GM18868 (cell line): ENCODE measurements at regions not wholly inside any gene's neighbourhood (a gene's known extent, or its start where the extent isn't known, plus 50 kb on each side); places are given as distances from the start of the nearest gene placed in this dataset.
"Not testable (repeated sequence)": the region's sequence is repeated elsewhere in the genome, so short reads cannot be mapped to it uniquely, and the experiment has no call there.

Source experiments
- ATAC-seq: cut with Tn5 transposase; IDR thresholded peaks from one replicate; pipeline ENCODE4 v1.9.1; 2021; ENCODE audit warnings: mild to moderate bottlenecking, moderate library complexity; ENCODE audit not compliant: unreplicated experiment

DNA sequence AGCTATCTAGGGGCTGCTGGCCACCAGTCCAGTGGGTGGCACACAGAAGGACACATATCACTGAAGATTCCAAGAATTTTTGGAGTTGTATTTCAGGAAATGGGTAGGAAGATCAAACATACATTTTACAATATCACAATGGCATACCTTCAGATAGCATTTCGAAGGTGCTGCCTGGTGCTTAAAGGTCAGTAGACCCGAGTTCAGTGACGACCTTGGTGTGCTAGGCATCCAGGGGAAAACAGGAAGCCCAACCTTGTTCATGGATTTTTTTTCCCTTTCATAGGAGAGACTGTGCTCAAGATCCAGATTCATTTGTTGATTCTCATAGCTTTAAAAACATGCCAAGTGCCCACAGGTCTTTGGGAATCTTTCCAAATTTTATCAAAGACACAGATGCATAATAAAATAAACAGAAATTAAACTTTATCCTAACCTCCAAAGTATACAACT, 51.0 kb upstream of the RCBTB2 start:
- no peak for ATAC-seq

DNA sequence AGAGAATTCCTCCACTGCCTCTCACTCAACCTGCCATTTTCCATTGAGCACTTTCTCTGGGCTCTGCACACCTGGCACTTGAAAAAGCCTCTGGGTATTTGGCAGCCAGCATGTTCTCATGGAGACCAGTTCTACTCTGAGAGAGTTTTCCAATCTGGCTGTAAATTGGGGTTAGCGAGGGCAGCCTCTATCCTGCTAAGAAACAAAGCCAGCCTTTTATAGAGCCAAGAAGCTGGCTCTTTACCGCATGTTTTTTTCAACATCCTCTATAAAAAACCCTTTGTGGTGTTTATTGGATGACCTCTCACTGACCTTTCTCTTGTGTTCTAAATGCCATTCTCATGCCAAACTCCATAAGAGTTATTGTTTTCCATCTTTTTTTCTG, 52.6 kb upstream of the RCBTB2 start:
- no peak for ATAC-seq

DNA sequence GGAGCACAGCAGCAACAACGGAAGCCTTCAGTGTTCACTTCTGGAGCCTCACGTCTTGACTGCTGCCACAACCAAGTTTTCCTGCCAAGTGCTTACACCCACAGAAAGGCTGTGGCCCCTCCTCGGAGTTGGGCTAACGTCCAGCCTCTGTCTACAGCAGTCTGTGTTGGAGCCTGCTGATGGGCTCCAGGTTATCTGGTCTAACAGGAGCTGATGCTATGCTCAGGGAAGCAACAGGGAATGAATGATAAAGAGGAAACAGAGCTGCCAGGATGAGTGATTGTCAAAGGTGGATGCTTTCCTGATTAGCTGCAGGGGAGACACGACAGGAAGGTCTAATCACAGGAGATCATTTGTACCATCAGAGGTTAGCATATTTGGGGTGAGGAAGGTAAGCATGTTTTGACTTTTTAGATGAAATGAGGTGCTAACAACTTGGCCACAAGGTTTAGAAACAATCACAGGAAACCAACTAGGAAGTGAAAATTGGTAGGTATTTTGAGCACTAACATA, 53.8 kb upstream of the RCBTB2 start:
- peak; percentile 58 for ATAC-seq

DNA sequence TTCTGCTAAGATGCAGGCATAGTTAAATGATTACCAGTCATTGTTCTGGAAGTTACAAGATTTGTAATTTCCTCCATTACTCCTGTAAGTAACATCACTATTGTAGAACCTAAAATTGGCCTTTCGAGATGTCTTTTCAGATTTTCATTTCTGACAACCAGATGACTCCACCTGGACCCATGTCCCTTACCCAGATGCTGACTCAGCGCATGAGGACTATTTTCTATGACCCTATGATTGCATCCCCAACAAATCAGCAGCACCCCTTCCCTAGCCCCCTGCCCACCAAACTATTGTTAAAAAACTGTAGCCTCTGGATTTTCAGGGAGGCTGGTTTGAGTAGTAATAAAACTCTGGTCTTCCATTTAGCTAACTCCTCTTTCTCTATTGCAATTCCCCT, 55.2 kb upstream of the RCBTB2 start:
- ATAC-seq: no peak

DNA sequence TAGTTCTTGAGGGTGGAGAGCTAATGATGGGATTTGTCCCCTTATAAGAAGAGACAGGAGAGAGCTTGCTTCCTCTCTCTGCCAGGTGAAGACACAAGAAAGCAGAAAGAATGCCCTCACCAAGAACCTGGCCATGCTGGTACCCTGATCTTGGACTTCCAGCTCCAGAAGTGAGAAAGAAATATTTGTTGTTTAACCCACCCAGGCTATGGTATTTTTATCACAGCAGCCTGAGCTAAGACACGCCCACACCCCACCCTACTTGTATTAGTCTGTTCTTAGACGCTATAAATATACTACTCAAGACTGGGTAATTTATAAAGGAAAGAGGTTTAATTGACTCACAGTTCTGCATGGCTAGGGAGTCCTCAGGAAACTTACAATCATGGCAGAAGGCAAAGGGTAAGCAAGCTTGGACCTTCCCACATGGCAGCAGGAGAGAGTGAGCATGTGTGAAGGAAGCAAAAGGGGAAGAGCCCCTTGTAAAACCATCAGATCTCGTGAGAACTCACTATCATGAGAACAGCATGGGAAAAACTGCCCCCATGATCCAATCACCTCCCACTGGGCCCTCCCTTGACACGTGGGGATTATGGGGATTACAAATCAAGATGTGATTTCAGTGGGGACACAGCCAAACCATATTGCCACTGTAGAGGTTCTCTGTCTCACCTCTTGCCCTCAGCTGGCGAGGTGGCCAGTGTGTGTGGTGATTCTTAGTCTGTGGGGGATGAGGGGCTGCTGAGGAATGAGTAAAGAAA, 57.4 kb upstream of the RCBTB2 start:
- ATAC-seq: no peak

DNA sequence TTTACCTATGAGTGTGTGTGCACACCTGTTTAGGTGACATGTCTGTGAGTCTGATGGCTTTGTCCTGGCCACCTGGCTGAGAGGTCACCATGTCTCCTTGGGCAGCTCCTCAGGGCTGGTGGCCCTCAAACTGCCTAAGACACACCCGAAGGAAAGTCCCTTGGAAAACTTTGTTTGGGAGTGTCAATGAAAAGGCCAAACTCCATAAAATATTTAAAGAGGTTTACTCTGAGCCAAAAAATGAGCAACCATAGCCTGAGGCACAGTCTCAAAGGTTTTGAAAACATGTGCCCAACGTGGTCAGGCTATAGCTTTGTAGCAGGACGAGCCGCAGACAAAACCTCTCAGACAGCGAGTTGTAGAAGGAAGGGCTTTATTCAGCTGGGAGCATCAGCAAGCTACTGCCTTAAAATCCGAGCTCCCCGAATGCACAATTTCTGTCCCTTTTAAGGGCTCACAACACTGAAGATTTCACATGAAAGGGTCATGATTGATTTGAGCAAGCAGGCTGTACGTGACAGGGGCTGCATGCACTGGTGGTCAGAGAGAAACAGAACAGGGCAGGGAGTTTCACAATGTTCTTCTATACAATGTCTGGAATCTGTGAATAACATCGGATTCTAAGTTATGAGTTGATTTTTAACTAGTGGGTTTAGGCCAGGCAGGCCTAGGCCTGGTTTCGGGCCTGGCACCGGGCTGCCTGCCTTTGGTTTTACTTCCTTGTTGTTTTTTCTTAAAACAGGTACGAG, 58.4 kb upstream of the RCBTB2 start:
- not testable (repeated sequence) for ATAC-seq

DNA sequence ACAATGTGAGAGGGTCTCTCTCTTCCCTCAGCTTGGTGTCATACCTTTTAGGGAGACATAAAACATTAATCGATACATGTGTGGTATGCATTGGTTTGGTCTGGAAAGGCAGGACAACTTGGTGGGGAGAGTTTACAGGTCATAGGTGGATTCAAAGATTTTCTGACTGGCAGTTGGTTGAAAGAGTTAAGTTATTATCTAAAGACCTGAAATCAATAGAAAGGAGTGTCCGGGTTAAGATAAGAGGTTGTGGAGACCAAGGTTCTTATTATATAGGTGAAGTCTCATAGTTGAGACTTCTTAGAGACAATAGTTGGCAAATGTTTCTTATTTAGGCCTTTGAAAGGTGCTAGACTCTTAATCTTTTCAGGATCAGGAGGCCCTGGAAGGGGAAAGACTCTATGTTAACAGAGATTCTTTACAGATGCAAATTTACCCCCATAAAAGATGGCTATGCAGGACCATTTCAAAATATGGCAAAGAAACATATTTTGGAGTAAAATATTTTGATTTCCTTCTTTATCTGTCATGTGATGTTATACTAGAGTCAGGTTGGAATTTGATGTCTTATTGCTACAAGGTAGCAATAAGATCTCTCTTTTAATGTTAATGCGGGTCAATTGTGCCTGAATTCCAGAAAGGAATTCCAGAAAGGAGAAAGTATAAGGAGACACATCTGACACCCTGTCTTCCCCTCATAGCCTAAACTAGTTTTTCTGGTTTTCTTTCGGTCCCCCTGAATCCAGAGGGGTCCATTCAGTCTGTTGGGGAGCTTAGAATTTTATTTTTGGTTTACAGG, 59.2 kb upstream of the RCBTB2 start:
- no peak for ATAC-seq

DNA sequence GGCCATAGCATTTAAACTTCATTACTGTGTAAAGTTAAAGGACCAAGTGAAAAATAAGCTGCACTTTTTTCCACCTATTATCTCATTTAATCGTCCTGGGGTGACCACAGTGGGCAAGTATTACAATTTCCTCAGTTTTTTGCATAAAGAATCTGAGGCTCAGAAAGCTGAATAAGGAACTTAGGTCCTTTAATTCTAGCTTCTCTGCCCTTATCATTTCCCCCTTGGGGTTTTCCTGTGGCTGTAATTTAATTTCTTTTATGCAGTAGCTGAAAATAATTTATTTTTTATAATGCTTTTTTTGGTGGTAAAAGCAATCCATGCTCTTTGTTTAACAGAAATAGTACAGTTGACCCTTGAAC, 59.8 kb upstream of the RCBTB2 start:
- ATAC-seq: no peak

DNA sequence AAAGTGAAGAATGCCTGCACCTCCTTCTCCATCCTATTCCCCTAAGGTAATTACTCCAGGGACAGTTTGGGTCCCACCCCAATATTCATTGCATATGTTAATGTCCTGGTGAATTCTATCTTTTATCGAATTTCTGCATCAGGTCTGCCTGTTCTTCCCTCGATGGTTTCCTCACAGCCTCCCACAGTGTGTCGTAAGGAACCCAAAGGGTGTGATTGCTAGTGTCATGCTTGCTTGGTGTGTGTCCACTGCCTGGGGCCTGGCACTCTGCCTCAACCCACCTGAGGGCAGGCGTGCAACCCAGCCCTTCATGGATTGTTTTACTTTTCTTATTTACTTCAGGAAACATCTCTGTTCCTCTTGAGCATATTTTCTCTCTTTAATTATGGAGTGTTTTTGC, 60.2 kb upstream of the CYSLTR2 start:
- no peak for ATAC-seq

DNA sequence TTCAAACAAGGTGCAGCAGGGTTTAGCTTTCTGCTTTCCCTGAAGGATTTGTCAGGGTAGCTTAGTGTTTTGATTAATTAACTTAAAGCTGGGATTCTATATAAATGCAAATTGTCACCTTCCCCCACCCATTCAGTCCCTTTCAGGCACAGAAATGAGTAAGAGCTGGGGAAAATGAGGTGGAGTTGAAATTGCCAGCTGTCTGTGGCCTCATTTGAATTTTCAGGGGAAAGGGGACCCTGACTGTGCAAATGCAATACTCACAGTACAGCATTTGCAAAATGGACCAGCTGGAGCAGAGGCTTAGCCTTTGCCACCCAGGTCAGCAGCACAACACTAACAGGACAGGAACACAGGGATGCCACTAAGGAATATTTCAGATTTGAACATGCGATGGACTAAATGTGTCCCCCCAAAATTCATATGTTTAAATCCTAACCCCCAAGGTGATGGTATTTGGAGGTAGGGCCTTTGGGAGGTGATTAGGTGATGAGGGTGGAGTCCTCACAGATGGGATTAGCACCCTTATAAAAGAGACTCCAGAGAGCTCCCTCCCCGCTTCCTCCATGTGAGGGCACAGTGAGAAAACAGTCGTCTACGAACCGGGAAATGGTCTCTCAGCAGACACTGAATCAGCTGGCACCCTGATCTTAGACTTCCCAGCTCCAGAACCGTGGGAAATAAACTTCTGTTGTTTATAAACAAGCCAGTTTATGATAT, 59.5 kb upstream of the CYSLTR2 start:
- ATAC-seq: no peak

DNA sequence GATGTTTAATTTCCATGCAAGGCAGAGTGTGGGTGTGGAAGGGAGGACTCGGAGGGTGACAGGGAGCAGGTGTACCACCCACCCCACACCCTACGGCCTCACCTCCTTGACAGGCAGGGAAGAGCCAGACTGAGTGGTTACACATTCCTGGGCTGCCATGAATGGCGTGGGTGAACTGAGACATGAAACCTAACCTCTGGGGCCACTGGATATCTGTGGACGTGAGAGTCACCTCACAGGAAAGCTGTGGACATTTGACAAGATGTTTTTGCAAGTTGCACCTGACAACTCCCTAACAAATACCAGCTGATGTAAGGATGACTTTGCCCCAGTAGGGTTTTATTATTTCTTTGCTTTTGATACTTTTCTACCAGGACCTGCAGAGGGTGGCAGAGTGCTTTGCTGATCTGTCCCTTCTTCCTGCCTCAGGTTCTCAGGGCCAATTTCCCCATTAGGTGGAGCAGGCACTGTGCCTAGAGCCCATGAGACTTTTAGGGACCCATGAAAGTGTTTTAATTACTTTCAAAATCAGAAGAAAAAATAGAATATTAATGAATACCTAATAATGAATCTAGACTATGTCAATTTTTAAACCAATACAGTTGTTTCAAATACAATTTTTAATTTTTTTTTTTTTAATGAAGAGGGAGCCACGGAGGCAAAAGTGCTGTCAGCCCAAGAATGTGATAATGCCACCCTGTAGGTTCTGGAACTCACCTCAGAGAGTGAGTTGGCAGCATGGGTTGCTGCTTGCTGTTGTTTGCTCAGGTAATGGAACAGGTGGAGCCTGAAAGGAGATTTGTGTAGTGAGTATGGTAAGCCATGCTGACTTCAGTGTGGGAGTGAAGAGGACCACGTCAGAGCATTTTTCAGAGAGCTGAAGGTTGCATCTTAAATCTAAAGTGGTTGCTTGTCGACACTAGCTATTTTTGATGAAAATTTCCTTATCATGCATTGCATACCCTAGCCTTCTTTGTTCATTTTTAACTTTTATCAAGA, 58.0 kb upstream of the CYSLTR2 start:
- ATAC-seq: peak; percentile 78

DNA sequence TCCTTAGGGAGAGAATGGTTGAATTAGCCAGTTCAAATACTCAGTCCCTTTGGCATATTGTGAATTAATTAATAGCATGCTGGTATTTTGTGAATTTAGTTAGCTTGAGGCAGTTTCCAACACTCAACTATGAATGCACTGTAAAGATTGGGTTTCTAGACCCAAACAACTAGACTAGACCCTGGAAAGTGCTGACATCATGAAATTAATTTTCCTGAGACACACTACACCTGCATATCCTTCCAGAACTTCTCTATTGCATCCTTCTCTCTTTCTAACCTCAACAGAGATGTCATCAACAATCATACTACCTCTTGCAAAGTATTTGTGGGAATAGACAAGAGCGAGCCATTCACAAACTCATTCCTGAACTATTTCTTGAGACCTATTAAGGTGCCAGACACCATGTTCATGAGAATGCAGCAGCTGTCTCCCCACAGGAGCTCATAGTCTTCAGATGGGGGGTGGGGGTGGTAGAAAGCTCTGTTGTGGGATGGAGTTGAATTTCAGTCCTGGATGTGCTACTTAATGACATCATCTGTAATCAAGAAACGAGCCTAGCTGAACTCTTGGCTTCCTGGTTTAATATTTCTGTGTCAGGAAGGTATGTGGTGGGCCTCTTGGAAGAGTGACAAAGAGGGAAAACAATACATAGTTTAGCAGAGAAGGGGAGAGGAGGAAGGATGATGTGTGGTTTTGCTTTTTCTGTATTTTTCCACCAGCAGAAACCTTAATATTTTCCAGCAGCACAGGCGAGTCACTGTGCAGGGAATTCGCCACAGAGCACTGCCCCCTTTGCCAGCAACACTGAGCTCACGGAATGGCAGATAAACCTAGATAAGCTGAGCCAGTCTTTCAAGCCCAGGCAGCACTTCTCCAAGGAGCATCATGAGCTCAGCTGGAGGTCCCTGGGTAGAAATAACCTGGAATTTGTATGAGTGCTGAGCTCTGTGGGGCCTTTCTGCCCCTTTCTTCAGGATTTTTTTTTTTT, 53.1 kb upstream of the CYSLTR2 start:
- ATAC-seq: no peak

DNA sequence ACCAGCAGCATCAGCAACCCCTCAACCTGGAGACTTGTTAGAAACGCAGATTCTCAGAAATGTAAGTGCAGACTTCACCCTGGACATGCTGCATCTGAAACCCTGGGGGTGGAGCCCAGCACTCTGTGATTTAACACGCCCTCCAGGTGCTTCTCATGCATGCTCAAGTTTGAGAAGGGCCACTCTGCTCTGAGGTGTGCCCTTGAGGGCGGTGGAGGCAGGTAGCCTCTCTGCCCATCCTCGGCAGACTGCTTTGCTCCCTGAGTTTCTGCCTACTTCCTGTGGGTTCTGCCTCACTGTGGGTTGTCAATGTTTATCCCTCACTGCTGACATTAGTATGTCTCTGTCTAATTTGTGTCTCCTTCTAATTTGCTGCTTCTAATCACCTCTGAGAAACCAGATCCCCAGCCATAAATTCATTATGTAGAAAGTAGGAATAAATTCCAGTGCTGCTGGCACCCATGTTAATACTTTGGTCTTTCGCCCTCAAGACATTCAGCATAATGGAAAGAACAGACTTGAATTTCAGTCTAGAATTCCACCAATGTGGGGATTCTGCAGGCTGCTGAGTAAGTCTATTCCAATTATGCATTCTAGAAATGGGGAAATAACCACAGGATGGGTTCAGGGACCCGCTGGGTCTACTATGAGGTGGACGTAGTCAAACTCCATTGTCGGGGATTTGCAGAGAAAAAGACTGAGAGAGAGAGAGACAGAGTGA, 51.3 kb upstream of the CYSLTR2 start:
- ATAC-seq: no peak

DNA sequence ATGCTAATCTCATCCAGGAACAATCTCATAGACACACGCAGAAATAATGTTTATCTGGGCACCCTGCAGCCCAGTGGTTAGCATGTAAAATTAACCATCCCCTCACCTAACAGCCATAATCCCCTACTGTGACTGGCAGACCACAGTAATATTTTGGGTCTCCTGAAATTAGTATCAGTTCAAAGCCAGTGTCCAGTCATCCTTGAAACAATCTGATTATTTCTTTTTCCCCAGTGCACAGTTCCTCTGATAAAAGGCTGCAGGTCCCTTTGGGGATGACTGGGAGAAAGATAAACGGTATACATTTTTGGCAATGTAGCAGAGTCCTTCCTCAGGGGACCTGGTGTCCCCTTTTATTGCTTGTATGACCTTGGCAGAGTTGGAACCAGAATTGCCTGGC, 50.4 kb upstream of the CYSLTR2 start:
- peak; percentile 47 for ATAC-seq
